Neural cell (in vitro differentiated cells): ENCODE measurements at regions not wholly inside any gene's neighbourhood (a gene's known extent, or its start where the extent isn't known, plus 50 kb on each side); places are given as distances from the start of the nearest gene placed in this dataset.

Experiments used
- H2AFZ ChIP-seq: fragments of 200-600, 300-800 bp; sonication (generic), shearing (Covaris generic); 2 replicates; pipeline ENCODE4 v1.6.0; 2014; ENCODE audit warnings: low read depth, mild to moderate bottlenecking, antibody characterized with exemption, low read length, moderate library complexity
- H3F3A ChIP-seq: fragments of 200-600 bp; shearing (Covaris generic); 2 replicates; pipeline ENCODE4 v1.6.1; 2016; ENCODE audit warnings: mild to moderate bottlenecking, moderate library complexity, mixed read lengths, antibody characterized with exemption, low read length; ENCODE audit not compliant: insufficient read depth, poor library complexity, severe bottlenecking
- H3K27ac ChIP-seq: fragments of 200-600, 300-800 bp; sonication (generic), shearing (Covaris generic); 2 replicates; pipeline ENCODE4 v1.5.1; 2014; ENCODE audit warnings: mild to moderate bottlenecking, low read length, moderate library complexity
- H3K27me3 ChIP-seq: fragments of 300-800, 200-600 bp; sonication (generic), shearing (Covaris generic); 2 replicates; pipeline ENCODE4 v1.6.0; 2014; ENCODE audit warnings: mild to moderate bottlenecking, low read depth, low read length, moderate library complexity; ENCODE audit not compliant: insufficient read depth
- H3K36me3 ChIP-seq: fragments of 300-800, 200-600 bp; sonication (generic), shearing (Covaris generic); 2 replicates; pipeline ENCODE4 v1.5.1; 2014; ENCODE audit warnings: mild to moderate bottlenecking, antibody characterized with exemption, low read length, moderate library complexity; ENCODE audit not compliant: insufficient read depth
- H3K4me2 ChIP-seq: fragments of 300-800, 200-600 bp; sonication (generic), shearing (Covaris generic); 2 replicates; pipeline ENCODE4 v1.6.0; 2014; ENCODE audit warnings: mild to moderate bottlenecking, low read length
- H3K4me3 ChIP-seq: fragments of 300-800, 200-600 bp; sonication (generic), shearing (Covaris generic); 2 replicates; pipeline ENCODE4 v1.5.1; 2014; ENCODE audit warnings: mild to moderate bottlenecking, low read length, moderate library complexity
- H3K79me2 ChIP-seq: fragments of 200-600 bp; shearing (Covaris generic); replicated peaks from 2 replicates; pipeline ENCODE4 v1.6.0; 2014; ENCODE audit warnings: mild to moderate bottlenecking, low read length, moderate library complexity; ENCODE audit not compliant: insufficient read depth
- H3K9ac ChIP-seq: fragments of 300-800, 200-600 bp; sonication (generic), shearing (Covaris generic); 2 replicates; pipeline ENCODE4 v1.6.1; 2016; ENCODE audit warnings: mild to moderate bottlenecking, low read length, mixed read lengths
- H3K9me2 ChIP-seq: fragments of 200-600 bp; shearing (Covaris generic); 2 replicates; pipeline ENCODE4 v1.6.1; 2016; ENCODE audit warnings: mild to moderate bottlenecking, low read length, mixed read lengths; ENCODE audit not compliant: insufficient read depth
- H3K9me3 ChIP-seq: fragments of 200-600, 300-800 bp; sonication (generic), shearing (Covaris generic); 2 replicates; pipeline ENCODE4 v1.6.1; 2016; ENCODE audit warnings: mild to moderate bottlenecking, mixed run types, low read length, moderate library complexity, mixed read lengths
- H4K20me1 ChIP-seq: fragments of 200-600 bp; shearing (Covaris generic); 2 replicates; pipeline ENCODE4 v1.6.1; 2016; ENCODE audit warnings: mild to moderate bottlenecking, mixed run types; ENCODE audit not compliant: insufficient read depth
- CTCF ChIP-seq: fragments of 450-650 bp; IDR thresholded peaks from 2 replicates; pipeline ENCODE4 v1.5.1; 2014; ENCODE audit warnings: antibody characterized with exemption, mild to moderate bottlenecking, moderate library complexity; ENCODE audit not compliant: poor library complexity, severe bottlenecking
- EP300 ChIP-seq: fragments of 450-650 bp; conservative IDR thresholded peaks from 2 replicates; pipeline ENCODE4 v1.6.1; 2014; ENCODE audit warnings: antibody characterized with exemption, mild to moderate bottlenecking, moderate library complexity; ENCODE audit not compliant: poor library complexity, severe bottlenecking
- EZH2 ChIP-seq: fragments of 200-600, 300-800 bp; shearing (Covaris generic), sonication (generic); IDR thresholded peaks from 2 replicates; pipeline ENCODE4 v1.6.1; 2014; ENCODE audit warnings: antibody characterized with exemption, low read length, borderline replicate concordance, mild to moderate bottlenecking; ENCODE audit not compliant: insufficient read depth, poor library complexity, severe bottlenecking
- MXI1 ChIP-seq: fragments of 450-650 bp; conservative IDR thresholded peaks from 2 replicates; pipeline ENCODE4 v1.6.1; 2014; ENCODE audit warnings: antibody characterized with exemption, mild to moderate bottlenecking; ENCODE audit not compliant: poor library complexity, severe bottlenecking
- POLR2AphosphoS5 ChIP-seq: IDR thresholded peaks from 2 replicates; pipeline ENCODE4 v1.6.1; 2012
- RAD21 ChIP-seq: fragments of 450-650 bp; conservative IDR thresholded peaks from 2 replicates; pipeline ENCODE4 v1.6.1; 2014; ENCODE audit warnings: antibody characterized with exemption, mild to moderate bottlenecking, moderate library complexity
- SMC3 ChIP-seq: fragments of 450-650 bp; conservative IDR thresholded peaks from 2 replicates; pipeline ENCODE4 v1.6.1; 2014; ENCODE audit warnings: antibody characterized with exemption, mild to moderate bottlenecking, moderate library complexity; ENCODE audit not compliant: poor library complexity
- TAF1 ChIP-seq: IDR thresholded peaks from 2 replicates; pipeline ENCODE4 v1.6.1; 2012; ENCODE audit warnings: low read depth
- TF ChIP-seq, protein P1 (sequence below): IDR thresholded peaks from 2 replicates; pipeline ENCODE4 v1.6.1; 2012; ENCODE audit warnings: borderline replicate concordance

- Histone ChIP-seq H4K20me1 (no peaks in the 10 kb centered on the region), H3K9me2 (no peaks in the 10 kb centered on the region), H3K9me3 (no peaks in the 10 kb centered on the region), H2AFZ (no peak overlapping the region), H3K27ac (no peak overlapping the region), H3K27me3 (no peaks in the 10 kb centered on the region), H3K9ac (no peak overlapping the region), H3K4me2 (no peak overlapping the region), H3F3A (no peaks in the 10 kb centered on the region), H3K36me3 (no peaks in the 10 kb centered on the region), H3K79me2 (no peaks in the 10 kb centered on the region), H3K4me3 (no peak overlapping the region)
- TF ChIP-seq SMC3, result no peak
Observed at GRCh38 chr5:128591598-128592455, 53.8 kb upstream of the FBN2 start.

- TF ChIP-seq EP300 (no peak), SMC3 (no peak), POLR2AphosphoS5 (no peak), RAD21 (no peak), TAF1 (no peak), CTCF (no peak), MXI1 (no peak), EZH2 (no peak)
- TF ChIP-seq, protein P1, sequence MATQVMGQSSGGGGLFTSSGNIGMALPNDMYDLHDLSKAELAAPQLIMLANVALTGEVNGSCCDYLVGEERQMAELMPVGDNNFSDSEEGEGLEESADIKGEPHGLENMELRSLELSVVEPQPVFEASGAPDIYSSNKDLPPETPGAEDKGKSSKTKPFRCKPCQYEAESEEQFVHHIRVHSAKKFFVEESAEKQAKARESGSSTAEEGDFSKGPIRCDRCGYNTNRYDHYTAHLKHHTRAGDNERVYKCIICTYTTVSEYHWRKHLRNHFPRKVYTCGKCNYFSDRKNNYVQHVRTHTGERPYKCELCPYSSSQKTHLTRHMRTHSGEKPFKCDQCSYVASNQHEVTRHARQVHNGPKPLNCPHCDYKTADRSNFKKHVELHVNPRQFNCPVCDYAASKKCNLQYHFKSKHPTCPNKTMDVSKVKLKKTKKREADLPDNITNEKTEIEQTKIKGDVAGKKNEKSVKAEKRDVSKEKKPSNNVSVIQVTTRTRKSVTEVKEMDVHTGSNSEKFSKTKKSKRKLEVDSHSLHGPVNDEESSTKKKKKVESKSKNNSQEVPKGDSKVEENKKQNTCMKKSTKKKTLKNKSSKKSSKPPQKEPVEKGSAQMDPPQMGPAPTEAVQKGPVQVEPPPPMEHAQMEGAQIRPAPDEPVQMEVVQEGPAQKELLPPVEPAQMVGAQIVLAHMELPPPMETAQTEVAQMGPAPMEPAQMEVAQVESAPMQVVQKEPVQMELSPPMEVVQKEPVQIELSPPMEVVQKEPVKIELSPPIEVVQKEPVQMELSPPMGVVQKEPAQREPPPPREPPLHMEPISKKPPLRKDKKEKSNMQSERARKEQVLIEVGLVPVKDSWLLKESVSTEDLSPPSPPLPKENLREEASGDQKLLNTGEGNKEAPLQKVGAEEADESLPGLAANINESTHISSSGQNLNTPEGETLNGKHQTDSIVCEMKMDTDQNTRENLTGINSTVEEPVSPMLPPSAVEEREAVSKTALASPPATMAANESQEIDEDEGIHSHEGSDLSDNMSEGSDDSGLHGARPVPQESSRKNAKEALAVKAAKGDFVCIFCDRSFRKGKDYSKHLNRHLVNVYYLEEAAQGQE, result no peak
- Histone ChIP-seq H3K27me3 (no peaks in the 10 kb centered on the region), H3K4me3 (no peak overlapping the region), H3K27ac (no peak overlapping the region), H3K9me2 (no peaks in the 10 kb centered on the region), H3K9me3 (no peaks in the 10 kb centered on the region), H3K36me3 (no peaks in the 10 kb centered on the region), H3K4me2 (no peak overlapping the region), H2AFZ (no peak overlapping the region), H3F3A (no peaks in the 10 kb centered on the region), H4K20me1 (no peaks in the 10 kb centered on the region), H3K9ac (no peak overlapping the region), H3K79me2 (no peaks in the 10 kb centered on the region)
Observed at GRCh38 chr5:128596071-128596470, 58.0 kb upstream of the FBN2 start.
